ENCODE measurements at regions not wholly inside any gene's neighbourhood (a gene's known extent, or its start where the extent isn't known, plus 50 kb on each side); places are given as distances from the start of the nearest gene placed in this dataset.
"Not testable (repeated sequence)": the region's sequence is repeated elsewhere in the genome, so short reads cannot be mapped to it uniquely, and the experiment has no call there.

DNA sequence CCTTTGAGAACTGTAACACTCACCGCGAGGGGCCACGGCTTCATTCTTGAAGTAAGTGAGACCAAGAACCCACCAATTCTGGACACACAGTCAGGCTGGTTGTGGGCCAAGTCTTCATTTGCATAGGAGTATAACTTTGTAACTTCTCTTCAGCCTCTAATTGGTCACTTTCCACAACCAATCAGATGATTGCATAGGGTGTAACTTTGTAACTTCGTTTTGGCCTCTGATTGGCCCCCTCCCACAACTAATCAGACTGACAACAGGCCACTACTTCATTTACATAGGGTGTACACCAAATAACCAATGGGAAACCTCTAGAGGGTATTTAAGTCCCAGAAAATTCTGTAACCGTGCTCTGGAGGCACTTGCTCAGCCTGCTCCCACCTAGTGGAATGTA is 77.5 kb upstream of the TCF4 start:
- H3K27ac Mint-ChIP-seq, result no peak overlapping the region
- no peaks in the 10 kb centered on the region for H3K4me1 Mint-ChIP-seq
- ATAC-seq (ENCODE audit: low read depth) (no peak), DNase-seq (no peak)
- peaks cover 6% of the 10 kb centered on the region for H3K9me3 Mint-ChIP-seq
- intact Hi-C loops (cut with micrococcal nuclease), result no loop called here
- CTCF ChIA-PET, result no interaction called here
- TF ChIP-seq, protein P1, sequence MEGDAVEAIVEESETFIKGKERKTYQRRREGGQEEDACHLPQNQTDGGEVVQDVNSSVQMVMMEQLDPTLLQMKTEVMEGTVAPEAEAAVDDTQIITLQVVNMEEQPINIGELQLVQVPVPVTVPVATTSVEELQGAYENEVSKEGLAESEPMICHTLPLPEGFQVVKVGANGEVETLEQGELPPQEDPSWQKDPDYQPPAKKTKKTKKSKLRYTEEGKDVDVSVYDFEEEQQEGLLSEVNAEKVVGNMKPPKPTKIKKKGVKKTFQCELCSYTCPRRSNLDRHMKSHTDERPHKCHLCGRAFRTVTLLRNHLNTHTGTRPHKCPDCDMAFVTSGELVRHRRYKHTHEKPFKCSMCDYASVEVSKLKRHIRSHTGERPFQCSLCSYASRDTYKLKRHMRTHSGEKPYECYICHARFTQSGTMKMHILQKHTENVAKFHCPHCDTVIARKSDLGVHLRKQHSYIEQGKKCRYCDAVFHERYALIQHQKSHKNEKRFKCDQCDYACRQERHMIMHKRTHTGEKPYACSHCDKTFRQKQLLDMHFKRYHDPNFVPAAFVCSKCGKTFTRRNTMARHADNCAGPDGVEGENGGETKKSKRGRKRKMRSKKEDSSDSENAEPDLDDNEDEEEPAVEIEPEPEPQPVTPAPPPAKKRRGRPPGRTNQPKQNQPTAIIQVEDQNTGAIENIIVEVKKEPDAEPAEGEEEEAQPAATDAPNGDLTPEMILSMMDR (IDR thresholded peaks at IDR 0.05), result no peak
- H3K36me3 Mint-ChIP-seq (ENCODE audit: low read depth), result no peaks in the 10 kb centered on the region
- POLR2A ChIA-PET, result no interaction called here
- H3K4me3 Mint-ChIP-seq, result no peak overlapping the region
- H3K27me3 Mint-ChIP-seq, result peaks cover 7% of the 10 kb centered on the region

DNA sequence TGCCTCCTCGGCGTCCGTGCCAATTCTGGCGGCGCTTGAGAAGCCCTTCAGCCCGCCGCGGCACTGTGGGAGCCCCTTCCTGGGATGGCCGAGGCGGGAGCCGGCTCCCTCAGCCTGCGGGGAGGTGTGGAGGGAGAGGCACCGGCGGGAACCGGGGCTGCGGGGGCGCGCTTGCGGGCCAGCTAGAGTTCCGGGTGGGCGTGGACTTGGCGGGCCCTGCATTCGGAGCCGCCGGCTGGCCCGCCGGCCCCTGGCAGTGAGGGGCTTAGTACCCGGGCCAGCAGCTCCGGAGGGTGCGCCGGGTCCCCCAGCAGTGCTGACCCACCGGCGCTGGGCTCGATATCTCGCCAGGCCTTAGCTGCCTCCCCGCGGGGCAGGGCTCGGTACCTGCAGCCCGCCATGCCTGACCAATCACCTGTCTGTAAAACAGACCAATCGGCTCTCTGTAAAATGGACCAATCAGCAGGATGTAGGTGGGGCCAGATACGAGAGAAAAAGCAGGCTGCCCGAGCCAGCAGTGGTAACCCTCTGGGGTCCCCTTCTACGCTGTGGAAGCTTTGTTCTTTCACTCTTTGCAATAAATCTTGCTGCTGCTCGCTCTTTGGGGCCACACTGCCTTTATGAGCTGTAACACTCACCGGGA is 76.9 kb upstream of the TCF4 start:
- H3K4me1 Mint-ChIP-seq; intact Hi-C loops (cut with micrococcal nuclease); H3K27ac Mint-ChIP-seq; POLR2A ChIA-PET; DNase-seq; H3K9me3 Mint-ChIP-seq; H3K36me3 Mint-ChIP-seq (ENCODE audit: low read depth); H3K27me3 Mint-ChIP-seq; H3K4me3 Mint-ChIP-seq; CTCF ChIA-PET; ATAC-seq (ENCODE audit: low read depth): not testable (repeated sequence)

DNA sequence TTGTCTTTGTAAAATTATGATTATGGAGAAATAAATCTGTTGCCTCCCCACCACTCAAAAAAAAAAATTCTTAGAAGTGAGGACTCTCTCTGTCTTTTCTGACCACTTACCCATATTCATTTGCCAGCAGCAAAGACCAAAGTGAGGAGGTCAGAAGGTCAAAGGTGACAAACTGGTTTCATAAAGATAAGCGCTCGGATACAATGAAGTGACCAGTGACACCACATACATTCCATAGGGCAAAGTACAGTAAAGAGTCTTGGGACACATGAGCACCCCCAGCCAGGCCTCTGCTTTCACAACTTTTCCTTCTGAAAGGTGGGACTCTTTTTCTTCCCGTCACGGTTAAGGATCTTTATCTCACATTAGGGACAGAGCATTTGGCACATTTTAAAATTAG is 75.9 kb upstream of the TCF4 start:
- POLR2A ChIA-PET, result no interaction called here
- CTCF ChIA-PET, result no interaction called here
- Mint-ChIP-seq H3K27me3 (peaks cover 10% of the 10 kb centered on the region), H3K9me3 (peaks cover 6% of the 10 kb centered on the region), H3K4me3 (no peak overlapping the region), H3K36me3 (ENCODE audit: low read depth) (no peaks in the 10 kb centered on the region), H3K27ac (no peak overlapping the region), H3K4me1 (no peaks in the 10 kb centered on the region)
- no peak for DNase-seq
- TF ChIP-seq, protein P1 (IDR thresholded peaks at IDR 0.05), result no peak
- no peak for ATAC-seq (ENCODE audit: low read depth)
- intact Hi-C loops (cut with micrococcal nuclease), result no loop called here

DNA sequence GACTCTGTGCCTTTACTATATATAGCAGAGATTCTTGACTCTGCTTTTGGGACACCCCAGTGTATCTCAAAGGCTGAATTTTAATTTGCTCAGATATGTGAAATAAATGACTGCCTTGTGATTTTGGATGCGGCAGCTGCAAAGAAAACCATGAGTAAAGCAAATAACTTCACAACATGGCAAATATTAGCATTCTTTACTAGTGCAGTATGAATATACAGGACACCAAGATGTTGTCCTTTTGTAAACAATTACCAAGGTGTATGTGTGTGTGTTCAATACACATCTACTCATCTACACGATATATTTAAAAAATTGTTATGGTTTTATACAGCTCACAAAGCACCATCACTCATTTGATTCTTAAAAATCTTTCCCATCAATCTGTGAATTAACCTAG is 70.6 kb upstream of the TCF4 start:
- no peaks in the 10 kb centered on the region for H3K36me3 Mint-ChIP-seq (ENCODE audit: low read depth)
- ATAC-seq (ENCODE audit: low read depth), result no peak
- ChIA-PET CTCF (no interaction called here), POLR2A (no interaction called here)
- intact Hi-C loops (cut with micrococcal nuclease), result no loop called here
- H3K27ac Mint-ChIP-seq, result no peak overlapping the region
- no peaks in the 10 kb centered on the region for H3K9me3 Mint-ChIP-seq
- DNase-seq, result no peak
- H3K27me3 Mint-ChIP-seq, result peaks cover 7% of the 10 kb centered on the region
- peaks cover 8% of the 10 kb centered on the region for H3K4me1 Mint-ChIP-seq
- TF ChIP-seq, protein P1 (IDR thresholded peaks at IDR 0.05), result no peak
- no peak overlapping the region for H3K4me3 Mint-ChIP-seq

DNA sequence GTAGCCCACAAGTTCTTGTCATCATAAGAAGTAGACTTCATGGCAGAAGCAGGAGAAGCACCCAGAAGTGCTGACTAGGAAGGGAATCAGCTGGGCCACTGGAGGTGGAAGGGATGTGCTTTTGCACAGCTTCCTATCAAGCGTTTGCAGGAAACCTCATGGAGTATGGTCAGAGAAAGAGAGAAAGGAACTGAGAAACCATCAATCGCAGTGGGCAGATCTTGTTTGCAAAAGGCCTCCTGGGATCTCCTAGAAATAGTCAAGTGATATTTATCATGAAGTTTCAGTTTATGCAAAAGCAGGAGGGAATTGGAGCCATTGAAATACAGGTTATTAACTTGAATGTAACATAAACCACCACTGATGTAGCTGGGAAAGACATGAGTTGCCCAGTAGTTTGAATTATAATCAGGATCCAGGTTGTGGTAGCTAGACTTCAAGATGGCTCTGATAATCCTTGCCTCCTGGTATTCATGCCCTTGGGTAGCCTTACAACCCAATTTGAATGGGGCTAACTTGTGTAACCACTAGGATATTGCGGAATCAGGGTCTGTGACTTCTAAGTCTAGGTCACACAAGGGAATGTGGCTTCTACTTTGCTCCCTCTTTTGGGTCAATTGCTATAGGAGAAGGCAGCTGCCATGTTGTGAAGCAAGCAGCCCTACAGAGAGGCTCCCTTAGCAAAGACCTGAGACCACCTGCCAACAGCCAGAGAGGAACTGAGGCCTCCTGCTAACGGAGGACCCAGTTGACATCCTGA is 69.8 kb upstream of the TCF4 start:
- DNase-seq (no peak), ATAC-seq (ENCODE audit: low read depth) (no peak)
- Mint-ChIP-seq H3K27ac (no peak overlapping the region), H3K27me3 (peaks cover 7% of the 10 kb centered on the region), H3K4me1 (peaks cover 8% of the 10 kb centered on the region), H3K36me3 (ENCODE audit: low read depth) (no peaks in the 10 kb centered on the region), H3K9me3 (no peaks in the 10 kb centered on the region), H3K4me3 (no peak overlapping the region)
- intact Hi-C loops (cut with micrococcal nuclease), result no loop called here
- ChIA-PET POLR2A (no interaction called here), CTCF (no interaction called here)
- TF ChIP-seq, protein P1 (IDR thresholded peaks at IDR 0.05), result no peak

Data from activated B cell treated with CpG ODN at 0.5 μM for 24 hours (primary cell).